GM18508 (cell line): ENCODE measurements at regions not wholly inside any gene's neighbourhood (a gene's known extent, or its start where the extent isn't known, plus 50 kb on each side); places are given as distances from the start of the nearest gene placed in this dataset.

Source experiments
- ATAC-seq: cut with Tn5 transposase; IDR thresholded peaks from one replicate; pipeline ENCODE4 v1.9.1; 2021; ENCODE audit warnings: moderate number of reproducible peaks; ENCODE audit not compliant: insufficient read depth, unreplicated experiment

- no peak for ATAC-seq
These were observed 98.0 kb upstream of the SOX6 start for GRCh38 chr11:16454289-16454863.

- no peak for ATAC-seq
These were observed 91.9 kb upstream of the SOX6 start for GRCh38 chr11:16448123-16448717.

- no peak for ATAC-seq
These were observed 85.1 kb upstream of the SOX6 start for GRCh38 chr11:16441461-16441860.

GRCh38 chr11:16440136-16440535 is 83.8 kb upstream of the SOX6 start:
- ATAC-seq, result no peak

- ATAC-seq, result no peak
These were observed 77.7 kb upstream of the SOX6 start for GRCh38 chr11:16434036-16434435.

- no peak for ATAC-seq
These were observed 74.3 kb upstream of the SOX6 start for GRCh38 chr11:16430674-16431073.

- no peak for ATAC-seq
These were observed 65.5 kb upstream of the SOX6 start for GRCh38 chr11:16421826-16422225.

GRCh38 chr11:16418428-16419097 is 62.2 kb upstream of the SOX6 start:
- ATAC-seq, result no peak

GRCh38 chr11:16412525-16413172 is 56.3 kb upstream of the SOX6 start:
- ATAC-seq, result no peak

GRCh38 chr11:16410479-16410878 is 54.1 kb upstream of the SOX6 start:
- ATAC-seq, result no peak

- ATAC-seq, result no peak
These were observed 52.3 kb upstream of the SOX6 start for GRCh38 chr11:16408619-16409018.

GRCh38 chr11:16406226-16406625 is 49.9 kb upstream of the SOX6 start:
- no peak for ATAC-seq
